BJ (cell line): ENCODE measurements at regions not wholly inside any gene's neighbourhood (a gene's known extent, or its start where the extent isn't known, plus 50 kb on each side); places are given as distances from the start of the nearest gene placed in this dataset.

Source experiments
- CTCF ChIA-PET: fragments of 350-600 bp; formaldehyde crosslinking; extraction: SDS; loops from one replicate; lab custom pipeline; 2021; ENCODE audit warnings: antibody characterized with exemption, inconsistent platforms; lab: Yijun Ruan, JAX
- POLR2A ChIA-PET: fragments of 300-600 bp; sonication (Branson Sonifier 250); formaldehyde crosslinking; extraction: SDS; loops from one replicate; lab custom pipeline; 2021; ENCODE audit warnings: antibody characterized with exemption; lab: Charles Lee
- DNase-seq: peaks from one replicate; pipeline ENCODE4 v3.0.0-alpha.2; 2011; ENCODE audit warnings: low read depth
- H3K27me3 ChIP-seq: 2 replicates; pipeline ENCODE4 v1.6.0; 2011; ENCODE audit warnings: low read length; ENCODE audit not compliant: control insufficient read depth, insufficient read depth
- H3K36me3 ChIP-seq: 2 replicates; pipeline ENCODE4 v1.5.1; 2011; ENCODE audit warnings: low read length; ENCODE audit not compliant: control insufficient read depth, insufficient read depth
- H3K4me3 ChIP-seq: 2 replicates; pipeline ENCODE4 v1.5.1; 2011; ENCODE audit warnings: low read depth, mild to moderate bottlenecking, control low read depth, low read length
- CTCF ChIP-seq: IDR thresholded peaks from 2 replicates; pipeline ENCODE4 v1.5.1; 2011; ENCODE audit warnings: low read depth, mild to moderate bottlenecking, control low read depth, inconsistent platforms, low read length, moderate library complexity; ENCODE audit not compliant: insufficient read depth

- POLR2A ChIA-PET: no interaction called here
- CTCF ChIA-PET: no interaction called here
- H3K27me3 ChIP-seq: no peaks in the 10 kb centered on the region
- no peak for TF ChIP-seq CTCF
- no peak for DNase-seq
- H3K36me3 ChIP-seq: no peaks in the 10 kb centered on the region
- no peak overlapping the region for H3K4me3 ChIP-seq
Measured at GRCh38 chr1:81030441-81030840, 770.3 kb upstream of the ADGRL2 start.

- POLR2A ChIA-PET: no interaction called here
- Histone ChIP-seq H3K4me3 (no peak overlapping the region), H3K36me3 (no peaks in the 10 kb centered on the region), H3K27me3 (no peaks in the 10 kb centered on the region)
- no peak for DNase-seq
- CTCF ChIA-PET: no interaction called here
- TF ChIP-seq CTCF: no peak
Measured at GRCh38 chr1:81029266-81029665, 771.5 kb upstream of the ADGRL2 start.

GRCh38 chr1:81023187-81023724 lies 777.5 kb upstream of the ADGRL2 start:
- CTCF ChIA-PET: no interaction called here
- no peak for DNase-seq
- H3K4me3 ChIP-seq: no peak overlapping the region
- POLR2A ChIA-PET: no interaction called here
- no peaks in the 10 kb centered on the region for H3K27me3 ChIP-seq
- H3K36me3 ChIP-seq: no peaks in the 10 kb centered on the region
- no peak for TF ChIP-seq CTCF

GRCh38 chr1:81021134-81021533 lies 779.6 kb upstream of the ADGRL2 start:
- H3K36me3 ChIP-seq: no peaks in the 10 kb centered on the region
- peak; percentile 33; the same call in 1 of the 2 replicates for TF ChIP-seq CTCF
- ChIA-PET CTCF (interaction anchor here (0.9 to 1.2 kb wide), 2 partner anchors 204 to 281 kb away, joined by 3 read pairs; no protein-coding TSS in a partner anchor), POLR2A (no interaction called here)
- no peaks in the 10 kb centered on the region for H3K27me3 ChIP-seq
- no peak overlapping the region for H3K4me3 ChIP-seq
- no peak for DNase-seq

GRCh38 chr1:81020506-81020905 lies 780.2 kb upstream of the ADGRL2 start:
- Histone ChIP-seq H3K4me3 (no peak overlapping the region), H3K36me3 (no peaks in the 10 kb centered on the region), H3K27me3 (no peaks in the 10 kb centered on the region)
- CTCF ChIA-PET: interaction anchor here (1.2 kb wide), 1 partner anchor 204 kb away, joined by 3 read pairs; no protein-coding TSS in a partner anchor
- no peak for DNase-seq
- POLR2A ChIA-PET: no interaction called here
- TF ChIP-seq CTCF: no peak
